HepG2 (cell line): ENCODE measurements at regions not wholly inside any gene's neighbourhood (a gene's known extent, or its start where the extent isn't known, plus 50 kb on each side); places are given as distances from the start of the nearest gene placed in this dataset.

ENCODE experiments used
- ARHGAP35 ChIP-seq: sonication (generic); formaldehyde crosslinking; IDR thresholded peaks from 2 replicates; pipeline ENCODE4 v1.9.0; 2022; ENCODE audit warnings: mild to moderate bottlenecking, inconsistent platforms, moderate library complexity, missing genetic modification reagents, borderline replicate concordance
- BRCA1 ChIP-seq: sonication (generic); formaldehyde crosslinking; IDR thresholded peaks from 2 replicates; pipeline ENCODE4 v1.4.0; 2020; ENCODE audit warnings: missing genetic modification reagents
- CEBPZ ChIP-seq: IDR thresholded peaks from 2 replicates; pipeline ENCODE4 v1.6.1; 2012; ENCODE audit warnings: low read length, improper control_type of control experiment
- EZH2 ChIP-seq: conservative IDR thresholded peaks from 2 replicates; pipeline ENCODE4 v1.6.1; 2012; ENCODE audit warnings: mild to moderate bottlenecking, low read depth, low read length, moderate library complexity
- FOXA1 ChIP-seq, 2 experiments: fragments of 450-650 bp in 1 of 2; sonication (generic) in 1 of 2; formaldehyde crosslinking in 1 of 2; IDR thresholded peaks; 2 replicates each; pipeline versions ENCODE4 v1.4.0 to v1.6.1; 2016 to 2020; ENCODE audit warnings: missing genetic modification reagents in 1 of 2
- GTF2F1 ChIP-seq: fragments of 150-350 bp; IDR thresholded peaks from 2 replicates; pipeline ENCODE4 v1.6.1; 2014; ENCODE audit warnings: low read length
- ONECUT2 ChIP-seq: sonication (generic); formaldehyde crosslinking; IDR thresholded peaks from 2 replicates; pipeline ENCODE4 v1.4.0; 2020; ENCODE audit warnings: missing genetic modification reagents
- PHB2 ChIP-seq: fragments of 450-650 bp; IDR thresholded peaks from 2 replicates; pipeline ENCODE4 v1.6.1; 2018; ENCODE audit not compliant: partially characterized antibody
- ZNF138 ChIP-seq: sonication (generic); formaldehyde crosslinking; IDR thresholded peaks from 2 replicates; pipeline ENCODE4 v1.5.0; 2020; ENCODE audit warnings: mild to moderate bottlenecking, low read depth, missing genetic modification reagents
- ZNF670 ChIP-seq: sonication (generic); formaldehyde crosslinking; IDR thresholded peaks from 2 replicates; pipeline ENCODE4 v1.8.0; 2022; ENCODE audit warnings: mild to moderate bottlenecking, missing genetic modification reagents, borderline replicate concordance
- TF ChIP-seq, protein P1 (sequence below), 2 experiments: sonication (generic) in 1 of 2; formaldehyde crosslinking in 1 of 2; IDR thresholded peaks; 2 replicates each; pipeline versions ENCODE4 v1.5.1 to v1.6.1; 2011 to 2020; ENCODE audit warnings: borderline replicate concordance in 1 of 2, low read depth in 1 of 2, low read length in 1 of 2, mild to moderate bottlenecking in 1 of 2, missing genetic modification reagents in 1 of 2, moderate library complexity in 1 of 2
- TF ChIP-seq, protein P2 (sequence below): sonication (generic); formaldehyde crosslinking; IDR thresholded peaks from 2 replicates; pipeline ENCODE4 v1.5.0; 2020; ENCODE audit warnings: mild to moderate bottlenecking, missing genetic modification reagents, moderate library complexity
- TF ChIP-seq, protein P3 (sequence below): IDR thresholded peaks from 2 replicates; pipeline ENCODE4 v1.6.1; 2016; ENCODE audit warnings: missing compliant biosample characterization, missing genetic modification reagents, borderline replicate concordance

DNA sequence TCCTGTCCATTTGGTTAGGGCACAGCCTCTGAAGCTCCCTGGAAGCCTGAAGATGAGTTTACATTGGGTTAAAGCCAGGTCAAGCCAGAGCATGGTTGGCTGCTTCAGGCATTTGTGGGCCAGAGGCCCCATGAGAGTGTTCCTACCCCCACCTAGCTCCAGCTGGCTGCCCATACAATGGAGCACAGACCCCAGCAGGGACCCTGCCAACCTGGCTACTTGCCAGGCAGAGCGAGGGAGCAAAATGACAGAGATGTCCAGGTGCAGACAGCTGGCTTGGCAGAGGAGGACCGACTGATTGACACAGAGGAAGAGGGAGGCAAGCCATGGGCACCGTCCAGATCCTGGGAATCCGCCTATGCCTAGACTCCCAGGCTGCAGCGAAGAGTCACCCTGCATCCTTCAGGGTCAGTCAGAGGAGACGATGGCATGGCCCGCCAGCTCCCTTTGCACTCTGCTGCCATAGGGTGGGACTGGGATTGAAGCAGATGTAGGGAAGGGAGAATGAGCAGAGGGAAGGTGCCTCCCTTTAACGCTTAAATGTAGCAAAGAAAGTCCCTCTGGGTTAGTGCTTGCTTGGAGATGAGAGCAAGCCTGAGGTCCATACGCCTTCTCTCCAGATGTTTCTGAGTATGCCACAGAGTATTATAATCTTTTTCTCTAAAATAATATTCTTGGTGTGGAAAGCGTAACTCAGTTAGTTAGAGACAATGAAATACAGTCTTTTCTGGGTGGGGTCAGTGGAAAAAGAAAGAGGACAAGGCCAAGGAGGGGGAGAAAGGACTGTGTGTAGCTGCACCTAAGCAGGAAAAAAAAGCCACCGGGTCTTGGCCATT is 77.6 kb upstream of the FYN start:
- TF ChIP-seq ARHGAP35 (CRISPR knock-in tag) (no peak), FOXA1 (IDR thresholded peaks at IDR 0.05) (no peak), FOXA1 (CRISPR knock-in tag; IDR thresholded peaks at IDR 0.05) (no peak), EZH2 (no peak), CEBPZ (no peak), BRCA1 (CRISPR knock-in tag) (no peak), ZNF138 (CRISPR knock-in tag) (no peak), ONECUT2 (CRISPR knock-in tag) (no peak), GTF2F1 (no peak), ZNF670 (CRISPR knock-in tag) (no peak), PHB2 (no peak)
- TF ChIP-seq, protein P1, sequence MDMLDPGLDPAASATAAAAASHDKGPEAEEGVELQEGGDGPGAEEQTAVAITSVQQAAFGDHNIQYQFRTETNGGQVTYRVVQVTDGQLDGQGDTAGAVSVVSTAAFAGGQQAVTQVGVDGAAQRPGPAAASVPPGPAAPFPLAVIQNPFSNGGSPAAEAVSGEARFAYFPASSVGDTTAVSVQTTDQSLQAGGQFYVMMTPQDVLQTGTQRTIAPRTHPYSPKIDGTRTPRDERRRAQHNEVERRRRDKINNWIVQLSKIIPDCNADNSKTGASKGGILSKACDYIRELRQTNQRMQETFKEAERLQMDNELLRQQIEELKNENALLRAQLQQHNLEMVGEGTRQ (IDR thresholded peaks at IDR 0.05; ENCODE audit: low read depth, low read length): no peak
- TF ChIP-seq, protein P1 (CRISPR knock-in tag; IDR thresholded peaks at IDR 0.05; ENCODE audit: borderline replicate concordance): no peak
- TF ChIP-seq, protein P2, sequence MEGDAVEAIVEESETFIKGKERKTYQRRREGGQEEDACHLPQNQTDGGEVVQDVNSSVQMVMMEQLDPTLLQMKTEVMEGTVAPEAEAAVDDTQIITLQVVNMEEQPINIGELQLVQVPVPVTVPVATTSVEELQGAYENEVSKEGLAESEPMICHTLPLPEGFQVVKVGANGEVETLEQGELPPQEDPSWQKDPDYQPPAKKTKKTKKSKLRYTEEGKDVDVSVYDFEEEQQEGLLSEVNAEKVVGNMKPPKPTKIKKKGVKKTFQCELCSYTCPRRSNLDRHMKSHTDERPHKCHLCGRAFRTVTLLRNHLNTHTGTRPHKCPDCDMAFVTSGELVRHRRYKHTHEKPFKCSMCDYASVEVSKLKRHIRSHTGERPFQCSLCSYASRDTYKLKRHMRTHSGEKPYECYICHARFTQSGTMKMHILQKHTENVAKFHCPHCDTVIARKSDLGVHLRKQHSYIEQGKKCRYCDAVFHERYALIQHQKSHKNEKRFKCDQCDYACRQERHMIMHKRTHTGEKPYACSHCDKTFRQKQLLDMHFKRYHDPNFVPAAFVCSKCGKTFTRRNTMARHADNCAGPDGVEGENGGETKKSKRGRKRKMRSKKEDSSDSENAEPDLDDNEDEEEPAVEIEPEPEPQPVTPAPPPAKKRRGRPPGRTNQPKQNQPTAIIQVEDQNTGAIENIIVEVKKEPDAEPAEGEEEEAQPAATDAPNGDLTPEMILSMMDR (CRISPR knock-in tag): no peak
- TF ChIP-seq, protein P3, sequence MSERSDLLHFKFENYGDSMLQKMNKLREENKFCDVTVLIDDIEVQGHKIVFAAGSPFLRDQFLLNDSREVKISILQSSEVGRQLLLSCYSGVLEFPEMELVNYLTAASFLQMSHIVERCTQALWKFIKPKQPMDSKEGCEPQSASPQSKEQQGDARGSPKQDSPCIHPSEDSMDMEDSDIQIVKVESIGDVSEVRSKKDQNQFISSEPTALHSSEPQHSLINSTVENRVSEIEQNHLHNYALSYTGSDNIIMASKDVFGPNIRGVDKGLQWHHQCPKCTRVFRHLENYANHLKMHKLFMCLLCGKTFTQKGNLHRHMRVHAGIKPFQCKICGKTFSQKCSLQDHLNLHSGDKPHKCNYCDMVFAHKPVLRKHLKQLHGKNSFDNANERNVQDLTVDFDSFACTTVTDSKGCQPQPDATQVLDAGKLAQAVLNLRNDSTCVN (CRISPR knock-in tag): no peak
